Thyroid gland (tissue), 4 donors: ENCODE measurements at regions not wholly inside any gene's neighbourhood (a gene's known extent, or its start where the extent isn't known, plus 50 kb on each side); places are given as distances from the start of the nearest gene placed in this dataset.

ENCODE experiments used
- DNase-seq, 2 donors: peaks; one replicate each; pipeline ENCODE4 v3.0.0-alpha.2; 2019
- H3K27ac ChIP-seq, 3 donors: fragments of 200-600 bp; sonication (generic); 1 replicate in 2 of 3; 2 replicates in 1 of 3; pipeline ENCODE4 v1.5.1; 2016 to 2019; ENCODE audit warnings: mild to moderate bottlenecking in 1 of 3, moderate library complexity in 1 of 3
- H3K27me3 ChIP-seq: fragments of 200-600 bp; sonication (generic); one replicate; pipeline ENCODE4 v1.5.1; 2019
- H3K36me3 ChIP-seq, 2 donors: fragments of 200-600 bp; sonication (generic); one replicate each; pipeline ENCODE4 v1.5.1; 2016 to 2019
- H3K4me1 ChIP-seq, 2 donors: fragments of 200-600 bp; sonication (generic); one replicate each; pipeline ENCODE4 v1.5.1; 2017 to 2019
- H3K4me3 ChIP-seq, 3 donors: fragments of 200-600 bp; sonication (generic); replicated peaks in 1 of 3; 1 replicate in 2 of 3; 2 replicates in 1 of 3; pipeline ENCODE4 v1.5.1; 2016; ENCODE audit warnings: mild to moderate bottlenecking in 1 of 3
- H3K9me3 ChIP-seq: fragments of 200-600 bp; sonication (generic); one replicate; pipeline ENCODE4 v1.5.1; 2017
- POLR2A ChIP-seq, 2 donors: fragments of 450-650 bp; IDR thresholded peaks; one replicate each; pipeline ENCODE4 v1.6.1; 2017; ENCODE audit warnings: antibody characterized with exemption in 2 of 2, mild to moderate bottlenecking in 2 of 2, moderate library complexity in 1 of 2
- WGBS, 2 donors: methylation state at CpG; one replicate each; pipeline ENCODE4 v1.1.5; 2017; 5-methylcytosine and 5-hydroxymethylcytosine counted together
- intact Hi-C: fragments of 100-400 bp; cut with DNase I; formaldehyde crosslinking; loops from one replicate; pipeline ENCODE4 v1.15.1; 2023
- TF ChIP-seq, protein P1 (sequence below), 6 experiments: fragments of 200-600 bp in 3 of 6; fragments of 450-650 bp in 3 of 6; sonication (generic) in 3 of 6; IDR thresholded peaks; one replicate each; pipeline ENCODE4 v1.5.1; 2016 to 2019; ENCODE audit warnings: antibody characterized with exemption in 6 of 6, mild to moderate bottlenecking in 2 of 6, inconsistent platforms in 1 of 6, moderate library complexity in 1 of 6

DNA sequence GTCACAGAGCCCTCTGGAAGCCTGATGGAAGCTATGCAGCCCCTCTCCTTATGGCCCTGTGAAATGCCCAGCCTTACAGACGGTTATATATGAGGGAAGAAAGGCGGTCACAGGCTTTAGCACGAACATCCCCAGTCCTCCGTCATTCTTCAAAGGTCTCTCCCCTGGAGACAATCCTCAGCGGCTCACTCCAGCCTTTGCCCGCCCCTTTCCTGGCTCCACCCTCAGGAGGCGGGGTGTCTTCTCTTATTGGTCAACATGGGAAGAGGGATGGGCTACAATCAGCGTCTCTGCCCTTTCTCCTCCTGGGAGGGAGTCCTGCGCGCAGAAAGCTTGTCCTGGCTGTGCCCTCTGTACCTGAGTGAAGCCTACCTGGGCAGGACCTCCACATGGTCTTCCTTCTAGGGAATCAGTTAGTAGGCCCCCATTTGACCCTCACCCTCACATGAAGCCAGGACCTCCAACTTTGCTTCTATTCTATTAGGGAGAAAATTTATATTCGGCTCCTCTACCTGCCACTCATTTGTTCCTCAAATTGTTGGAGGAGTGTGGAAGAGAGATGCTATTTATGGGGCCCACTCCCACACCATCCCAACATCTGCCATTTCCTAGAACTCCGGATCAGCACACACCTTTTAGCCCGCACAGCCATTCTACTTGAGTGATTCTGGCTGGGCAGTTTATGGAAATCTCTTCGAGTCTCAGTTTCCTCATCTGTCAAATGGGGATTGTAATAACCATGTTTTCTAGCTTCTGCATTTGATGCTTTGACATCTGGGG, 112.9 kb upstream of the SLC6A11 start:
- Histone ChIP-seq H3K4me3 (no peak overlapping the region), H3K4me1 (peaks cover 0 to 4% of the 10 kb centered on the region in 2 donors), H3K27ac (no peak overlapping the region), H3K9me3 (no peaks in the 10 kb centered on the region), H3K27me3 (peaks cover 9% of the 10 kb centered on the region), H3K36me3 (no peaks in the 10 kb centered on the region)
- TF ChIP-seq, protein P1, sequence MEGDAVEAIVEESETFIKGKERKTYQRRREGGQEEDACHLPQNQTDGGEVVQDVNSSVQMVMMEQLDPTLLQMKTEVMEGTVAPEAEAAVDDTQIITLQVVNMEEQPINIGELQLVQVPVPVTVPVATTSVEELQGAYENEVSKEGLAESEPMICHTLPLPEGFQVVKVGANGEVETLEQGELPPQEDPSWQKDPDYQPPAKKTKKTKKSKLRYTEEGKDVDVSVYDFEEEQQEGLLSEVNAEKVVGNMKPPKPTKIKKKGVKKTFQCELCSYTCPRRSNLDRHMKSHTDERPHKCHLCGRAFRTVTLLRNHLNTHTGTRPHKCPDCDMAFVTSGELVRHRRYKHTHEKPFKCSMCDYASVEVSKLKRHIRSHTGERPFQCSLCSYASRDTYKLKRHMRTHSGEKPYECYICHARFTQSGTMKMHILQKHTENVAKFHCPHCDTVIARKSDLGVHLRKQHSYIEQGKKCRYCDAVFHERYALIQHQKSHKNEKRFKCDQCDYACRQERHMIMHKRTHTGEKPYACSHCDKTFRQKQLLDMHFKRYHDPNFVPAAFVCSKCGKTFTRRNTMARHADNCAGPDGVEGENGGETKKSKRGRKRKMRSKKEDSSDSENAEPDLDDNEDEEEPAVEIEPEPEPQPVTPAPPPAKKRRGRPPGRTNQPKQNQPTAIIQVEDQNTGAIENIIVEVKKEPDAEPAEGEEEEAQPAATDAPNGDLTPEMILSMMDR (IDR thresholded peaks at IDR 0.05): no peak
- TF ChIP-seq POLR2A (IDR thresholded peaks at IDR 0.05): no peak
- DNase-seq: no peak
- WGBS, 2 donors: 31 to 34% methylated on average over 14 of the region's 14 CpGs
- intact Hi-C loops: no loop called here

- WGBS, 2 donors: 48 to 66% methylated on average over 5 of the region's 5 CpGs
- intact Hi-C loops: no loop called here
- DNase-seq: no peak
- Histone ChIP-seq H3K4me1 (peaks cover 0 to 4% of the 10 kb centered on the region in 2 donors), H3K27ac (no peak overlapping the region), H3K9me3 (no peaks in the 10 kb centered on the region), H3K36me3 (no peaks in the 10 kb centered on the region), H3K4me3 (no peak overlapping the region), H3K27me3 (peaks cover 9% of the 10 kb centered on the region)
- TF ChIP-seq, protein P1 (IDR thresholded peaks at IDR 0.05): no peak
- no peak for TF ChIP-seq POLR2A (IDR thresholded peaks at IDR 0.05)
These were observed 112.2 kb upstream of the SLC6A11 start for GRCh38 chr3:10703875-10704274.

DNA sequence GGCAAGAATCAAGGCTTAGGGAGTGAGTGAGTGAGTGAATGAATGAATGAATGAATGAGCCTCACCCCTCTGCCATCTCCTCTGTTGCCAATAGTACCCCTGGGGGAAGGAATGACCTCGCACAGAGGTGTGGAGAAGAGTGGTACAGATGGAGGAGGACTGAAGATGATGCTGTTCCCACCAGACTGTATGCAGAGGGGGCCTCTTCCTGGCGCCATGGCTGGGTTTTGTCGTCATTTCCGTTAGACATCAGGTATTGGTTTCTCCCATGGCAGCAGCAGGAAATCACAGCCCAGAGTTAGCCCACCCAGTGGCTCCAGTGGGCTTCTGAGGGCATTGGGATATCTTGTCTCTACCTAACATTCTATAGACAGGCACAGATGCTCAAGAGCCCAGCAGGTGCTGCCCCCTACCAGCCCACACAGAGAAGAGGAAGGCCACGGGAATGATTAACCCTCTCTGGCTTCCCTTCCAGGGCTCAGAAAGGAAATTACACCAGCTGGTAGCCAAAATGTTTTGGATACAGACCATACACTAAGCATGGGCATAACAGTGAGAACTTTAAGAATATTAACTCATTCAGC, 109.8 kb upstream of the SLC6A11 start:
- Histone ChIP-seq H3K9me3 (no peaks in the 10 kb centered on the region), H3K27me3 (peaks cover 9% of the 10 kb centered on the region), H3K27ac (no peak overlapping the region), H3K4me1 (peaks cover 0 to 4% of the 10 kb centered on the region in 2 donors), H3K36me3 (no peaks in the 10 kb centered on the region), H3K4me3 (no peak overlapping the region)
- no peak for DNase-seq
- 20 to 33% methylated on average over 5 of the region's 5 CpGs for WGBS, 2 donors
- no peak for TF ChIP-seq POLR2A (IDR thresholded peaks at IDR 0.05)
- TF ChIP-seq, protein P1 (IDR thresholded peaks at IDR 0.05): no peak
- intact Hi-C loops: no loop called here

- DNase-seq: no peak
- WGBS, 2 donors: 31 to 32% methylated on average over 8 to 11 of the region's 11 CpGs
- Histone ChIP-seq H3K9me3 (no peaks in the 10 kb centered on the region), H3K27me3 (peaks cover 9% of the 10 kb centered on the region), H3K36me3 (no peaks in the 10 kb centered on the region), H3K4me1 (peaks cover 0 to 4% of the 10 kb centered on the region in 2 donors), H3K27ac (no peak overlapping the region), H3K4me3 (no peak overlapping the region)
- no peak for TF ChIP-seq POLR2A (IDR thresholded peaks at IDR 0.05)
- TF ChIP-seq, protein P1 (IDR thresholded peaks at IDR 0.05): no peak
- intact Hi-C loops: no loop called here
These were observed 109.2 kb upstream of the SLC6A11 start for GRCh38 chr3:10706740-10707399.
